Left lung (tissue), 4 donors: ENCODE measurements at regions not wholly inside any gene's neighbourhood (a gene's known extent, or its start where the extent isn't known, plus 50 kb on each side); places are given as distances from the start of the nearest gene placed in this dataset.

ENCODE experiments used
- ATAC-seq: fragments of 200-7000 bp; cut with Tn5 transposase; one replicate; pipeline ENCODE4 v1.9.1; 2020; ENCODE audit warnings: moderate library complexity
- DNase-seq, 4 donors: peaks; one replicate each; pipeline ENCODE4 v3.0.0-alpha.2; 2013 to 2020
- H3K27ac ChIP-seq, 2 donors: fragments of 200-600 bp; sonication (generic) in 1 of 2; one replicate each; pipeline versions ENCODE4 v1.5.0 to v1.8.0; 2020 to 2021
- H3K27me3 ChIP-seq, 2 donors: fragments of 200-600 bp; sonication (generic) in 1 of 2; one replicate each; pipeline versions ENCODE4 v1.5.0 to v1.8.0; 2020 to 2021
- H3K36me3 ChIP-seq, 2 donors: fragments of 200-600 bp; sonication (generic) in 1 of 2; one replicate each; pipeline versions ENCODE4 v1.5.0 to v1.8.0; 2020 to 2021
- H3K4me1 ChIP-seq, 2 donors: fragments of 200-600 bp; one replicate each; pipeline ENCODE4 v1.8.0; 2021
- H3K4me3 ChIP-seq, 2 donors: fragments of 200-600 bp; sonication (generic) in 1 of 2; one replicate each; pipeline versions ENCODE4 v1.5.0 to v1.8.0; 2020 to 2021; ENCODE audit warnings: mild to moderate bottlenecking in 1 of 2
- H3K9me3 ChIP-seq, 2 donors: fragments of 200-600 bp; sonication (generic) in 1 of 2; one replicate each; pipeline versions ENCODE4 v1.5.0 to v1.8.0; 2020 to 2021
- intact Hi-C, 2 donors: fragments of 100-400 bp; cut with DNase I; formaldehyde crosslinking; loops; one replicate each; pipeline versions ENCODE4 v1.11.2 to v1.14.2; 2022
- TF ChIP-seq, protein P1 (sequence below), 2 donors: fragments of 200-600 bp; sonication (generic) in 1 of 2; IDR thresholded peaks; one replicate each; pipeline versions ENCODE4 v1.5.0 to v1.8.0; 2021; ENCODE audit warnings: antibody characterized with exemption in 2 of 2
- donor health status: DM: no; HTN: yes; CAD: no.
- donor health status: DM: no; HTN: no; CAD: no.

DNA sequence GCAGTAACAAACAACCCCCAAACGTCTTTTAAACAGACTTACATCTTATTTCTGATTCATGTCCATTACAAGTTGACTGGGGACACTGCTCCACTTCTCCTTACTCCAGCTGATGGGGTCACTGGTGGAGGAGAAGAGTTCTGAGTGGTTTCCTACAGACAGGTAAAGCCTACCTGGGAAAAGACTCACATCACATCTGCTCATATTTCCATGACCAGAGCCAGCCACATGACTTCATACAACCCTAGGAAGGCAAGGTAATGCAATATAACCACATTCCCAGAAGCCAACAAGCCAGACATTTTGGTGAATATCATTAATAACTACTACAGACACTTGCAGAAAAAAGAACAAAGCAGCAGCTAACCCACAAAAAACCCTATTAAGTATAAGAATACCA is 90.5 kb upstream of the IRX6 start:
- Histone ChIP-seq H3K27me3 (peaks cover 0 to 3% of the 10 kb centered on the region in 2 donors), H3K4me3 (no peak overlapping the region), H3K27ac (no peak overlapping the region), H3K36me3 (no peaks in the 10 kb centered on the region), H3K4me1 (no peaks in the 10 kb centered on the region), H3K9me3 (no peaks in the 10 kb centered on the region)
- DNase-seq (no peak), ATAC-seq (no peak)
- TF ChIP-seq, protein P1, sequence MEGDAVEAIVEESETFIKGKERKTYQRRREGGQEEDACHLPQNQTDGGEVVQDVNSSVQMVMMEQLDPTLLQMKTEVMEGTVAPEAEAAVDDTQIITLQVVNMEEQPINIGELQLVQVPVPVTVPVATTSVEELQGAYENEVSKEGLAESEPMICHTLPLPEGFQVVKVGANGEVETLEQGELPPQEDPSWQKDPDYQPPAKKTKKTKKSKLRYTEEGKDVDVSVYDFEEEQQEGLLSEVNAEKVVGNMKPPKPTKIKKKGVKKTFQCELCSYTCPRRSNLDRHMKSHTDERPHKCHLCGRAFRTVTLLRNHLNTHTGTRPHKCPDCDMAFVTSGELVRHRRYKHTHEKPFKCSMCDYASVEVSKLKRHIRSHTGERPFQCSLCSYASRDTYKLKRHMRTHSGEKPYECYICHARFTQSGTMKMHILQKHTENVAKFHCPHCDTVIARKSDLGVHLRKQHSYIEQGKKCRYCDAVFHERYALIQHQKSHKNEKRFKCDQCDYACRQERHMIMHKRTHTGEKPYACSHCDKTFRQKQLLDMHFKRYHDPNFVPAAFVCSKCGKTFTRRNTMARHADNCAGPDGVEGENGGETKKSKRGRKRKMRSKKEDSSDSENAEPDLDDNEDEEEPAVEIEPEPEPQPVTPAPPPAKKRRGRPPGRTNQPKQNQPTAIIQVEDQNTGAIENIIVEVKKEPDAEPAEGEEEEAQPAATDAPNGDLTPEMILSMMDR (IDR thresholded peaks at IDR 0.05) = no peak
- intact Hi-C loops = no loop called here

- Histone ChIP-seq H3K4me1 (no peaks in the 10 kb centered on the region), H3K36me3 (no peaks in the 10 kb centered on the region), H3K9me3 (no peaks in the 10 kb centered on the region), H3K4me3 (no peak overlapping the region), H3K27ac (no peak overlapping the region), H3K27me3 (no peaks in the 10 kb centered on the region)
- DNase-seq (no peak), ATAC-seq (no peak)
- TF ChIP-seq, protein P1 (IDR thresholded peaks at IDR 0.05) = no peak
- intact Hi-C loops = no loop called here
These were observed 87.3 kb upstream of the IRX6 start for GRCh38 chr16:55236655-55237054.

GRCh38 chr16:55239723-55240122 is 84.3 kb upstream of the IRX6 start:
- intact Hi-C loops = no loop called here
- Histone ChIP-seq H3K36me3 (no peaks in the 10 kb centered on the region), H3K4me3 (no peak overlapping the region), H3K27ac (no peak overlapping the region), H3K4me1 (no peaks in the 10 kb centered on the region), H3K27me3 (peaks cover 0 to 6% of the 10 kb centered on the region in 2 donors), H3K9me3 (no peaks in the 10 kb centered on the region)
- DNase-seq (no peak), ATAC-seq (no peak)
- TF ChIP-seq, protein P1 (IDR thresholded peaks at IDR 0.05) = no peak

DNA sequence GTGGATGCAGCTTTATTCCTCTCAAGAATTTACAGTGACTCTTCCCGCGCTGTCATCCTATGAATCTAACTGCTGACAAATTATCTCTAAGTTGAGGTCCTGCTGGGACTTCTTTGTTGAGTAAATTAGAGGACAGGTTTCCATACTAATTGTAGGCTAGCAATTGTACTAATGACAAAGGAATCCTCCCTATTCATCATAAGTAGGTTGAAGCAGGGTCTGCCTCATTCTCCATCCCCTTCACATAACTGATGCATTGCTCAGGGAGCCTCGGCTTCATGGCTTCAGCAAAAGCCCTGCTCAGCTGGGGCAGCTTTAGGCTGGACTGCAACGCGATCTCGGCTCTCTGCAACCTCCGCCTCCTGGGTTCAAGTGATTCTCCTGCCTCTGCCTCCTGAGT is 83.1 kb upstream of the IRX6 start:
- ATAC-seq (no peak), DNase-seq (peak in 1 of 4 donors; percentile 42)
- H3K27me3 ChIP-seq = peaks cover 0 to 6% of the 10 kb centered on the region in 2 donors
- H3K9me3 ChIP-seq = no peaks in the 10 kb centered on the region
- H3K27ac ChIP-seq = no peak overlapping the region
- H3K4me1 ChIP-seq = no peaks in the 10 kb centered on the region
- TF ChIP-seq, protein P1 (IDR thresholded peaks at IDR 0.05) = no peak
- no peak overlapping the region for H3K4me3 ChIP-seq
- no peaks in the 10 kb centered on the region for H3K36me3 ChIP-seq
- intact Hi-C loops = no loop called here

GRCh38 chr16:55242667-55243066 is 81.3 kb upstream of the IRX6 start:
- H3K4me3 ChIP-seq = no peak overlapping the region
- no peaks in the 10 kb centered on the region for H3K9me3 ChIP-seq
- H3K27ac ChIP-seq = no peak overlapping the region
- TF ChIP-seq, protein P1 (IDR thresholded peaks at IDR 0.05) = no peak
- ATAC-seq = no peak
- H3K27me3 ChIP-seq = peaks cover 0 to 6% of the 10 kb centered on the region in 2 donors
- no peaks in the 10 kb centered on the region for H3K36me3 ChIP-seq
- no peaks in the 10 kb centered on the region for H3K4me1 ChIP-seq
- intact Hi-C loops = no loop called here
- no peak for DNase-seq
